ENCODE measurements at regions not wholly inside any gene's neighbourhood (a gene's known extent, or its start where the extent isn't known, plus 50 kb on each side); places are given as distances from the start of the nearest gene placed in this dataset.
"Not testable (repeated sequence)": the region's sequence is repeated elsewhere in the genome, so short reads cannot be mapped to it uniquely, and the experiment has no call there.

DNA sequence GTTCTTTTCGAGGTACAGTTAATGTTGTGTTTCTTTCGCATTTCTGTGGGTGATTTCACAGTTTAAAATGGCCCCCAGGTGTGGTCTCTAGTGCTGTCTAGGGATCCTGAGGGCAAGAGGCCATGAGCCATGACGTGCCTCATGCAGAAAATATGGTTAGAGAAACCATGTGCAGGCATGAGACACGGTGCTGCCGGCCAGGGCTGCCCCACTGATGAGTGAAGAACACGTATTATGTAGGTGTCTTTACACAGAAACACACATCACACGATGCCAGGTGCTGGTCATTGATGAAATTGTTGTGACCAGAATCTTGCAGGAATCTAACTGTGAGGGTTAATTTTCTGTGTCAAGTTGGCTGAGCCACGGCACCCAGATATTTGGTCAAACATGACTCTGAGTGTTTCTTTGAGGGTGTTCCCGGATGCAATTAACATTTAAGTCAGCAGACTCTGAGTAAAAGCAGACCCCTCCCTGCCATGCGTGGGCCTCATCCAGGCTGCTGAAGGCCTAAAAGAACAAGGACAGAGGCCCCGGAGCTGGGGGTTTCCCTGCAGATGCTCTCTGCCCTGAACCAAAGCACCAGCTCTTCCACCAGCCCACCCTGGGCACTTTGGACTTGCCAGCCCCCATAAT is 463.0 kb upstream of the MYT1L start:
- intact Hi-C loops (cut with DNase I), result no loop called here
- DNase-seq, result no peak

DNA sequence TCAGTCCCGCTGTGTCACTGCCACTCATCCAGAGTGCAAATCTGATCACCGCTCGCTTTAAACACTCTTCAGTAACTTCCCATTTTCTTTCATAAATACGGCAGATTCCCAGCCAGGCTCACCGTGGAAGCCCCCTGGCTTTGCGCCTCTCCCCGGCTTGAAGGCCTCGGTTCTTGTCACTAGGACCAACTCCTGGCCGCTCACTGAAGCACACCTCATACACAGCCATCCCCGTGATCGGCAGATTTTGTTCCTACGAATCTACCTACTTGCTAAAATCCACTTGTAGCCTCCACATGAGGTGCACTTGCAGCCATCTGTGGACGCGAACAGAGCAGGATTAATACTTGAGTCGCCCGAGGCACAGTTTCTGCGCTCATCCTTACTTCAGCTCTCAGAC is 462.4 kb upstream of the MYT1L start:
- DNase-seq, result no peak
- intact Hi-C loops (cut with DNase I), result no loop called here

DNA sequence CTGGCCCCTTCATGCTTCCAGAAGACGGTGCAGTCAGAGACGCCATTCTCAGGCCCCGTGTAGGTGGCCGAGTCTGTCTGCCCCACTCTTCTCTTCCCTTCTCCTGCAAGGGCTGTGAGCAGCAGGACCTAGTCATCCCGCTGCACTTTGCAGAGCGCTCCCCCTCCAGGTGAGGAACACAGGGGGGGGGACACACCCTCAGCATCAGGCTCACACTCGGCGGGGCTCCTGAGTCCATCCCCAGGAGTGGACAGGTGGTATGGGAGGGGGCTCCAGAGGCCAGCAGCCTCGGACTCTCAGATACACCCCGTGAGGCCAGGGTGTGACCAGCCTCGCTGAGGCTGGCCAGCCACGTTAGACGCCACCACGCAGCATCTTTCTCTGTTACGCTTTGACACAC is 460.5 kb upstream of the MYT1L start:
- intact Hi-C loops (cut with DNase I), result no loop called here

DNA sequence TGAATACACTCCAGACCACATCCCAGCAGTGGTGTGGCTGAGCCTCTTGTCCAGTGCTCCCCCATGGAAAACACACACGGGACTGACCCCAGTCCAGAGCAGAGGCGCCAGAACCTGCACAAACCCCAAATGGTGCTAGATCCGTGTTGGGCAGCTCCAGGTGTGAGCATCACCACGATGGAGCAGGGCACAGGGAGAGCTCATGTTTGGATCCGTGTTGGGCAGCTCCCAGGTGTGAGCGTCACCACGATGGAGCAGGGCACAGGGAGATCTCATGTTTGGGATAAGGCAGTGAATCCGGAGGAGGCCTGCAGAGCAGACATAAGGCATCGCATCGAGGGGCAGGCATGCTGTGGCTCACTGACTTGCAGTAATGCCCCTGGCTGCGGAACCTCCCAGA is 460.0 kb upstream of the MYT1L start:
- no peak for DNase-seq
- intact Hi-C loops (cut with DNase I), result no loop called here

More for the DNA sequence above, 460.5 kb upstream of the MYT1L start:
- DNase-seq, result no peak

DNA sequence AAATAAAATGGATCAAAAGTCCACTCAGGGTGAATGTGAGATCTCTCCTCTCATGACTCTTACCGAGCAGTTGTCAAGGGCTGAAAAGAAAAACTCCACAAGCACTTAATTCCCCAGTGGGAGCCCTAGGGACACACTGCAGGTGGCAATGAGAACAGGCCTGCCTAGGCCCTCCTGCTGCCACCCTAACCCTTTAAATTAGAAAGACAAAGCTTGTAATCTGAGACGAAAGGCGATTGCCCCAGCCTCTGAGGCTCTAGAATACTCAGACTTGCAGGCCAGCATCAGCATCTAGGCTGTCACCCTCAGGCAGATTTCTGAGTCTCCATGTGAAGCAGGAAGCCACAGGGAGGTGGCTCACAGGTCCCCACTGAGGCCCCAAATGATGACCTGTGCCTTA is 457.0 kb upstream of the MYT1L start:
- no peak for DNase-seq
- intact Hi-C loops (cut with DNase I), result no loop called here

DNA sequence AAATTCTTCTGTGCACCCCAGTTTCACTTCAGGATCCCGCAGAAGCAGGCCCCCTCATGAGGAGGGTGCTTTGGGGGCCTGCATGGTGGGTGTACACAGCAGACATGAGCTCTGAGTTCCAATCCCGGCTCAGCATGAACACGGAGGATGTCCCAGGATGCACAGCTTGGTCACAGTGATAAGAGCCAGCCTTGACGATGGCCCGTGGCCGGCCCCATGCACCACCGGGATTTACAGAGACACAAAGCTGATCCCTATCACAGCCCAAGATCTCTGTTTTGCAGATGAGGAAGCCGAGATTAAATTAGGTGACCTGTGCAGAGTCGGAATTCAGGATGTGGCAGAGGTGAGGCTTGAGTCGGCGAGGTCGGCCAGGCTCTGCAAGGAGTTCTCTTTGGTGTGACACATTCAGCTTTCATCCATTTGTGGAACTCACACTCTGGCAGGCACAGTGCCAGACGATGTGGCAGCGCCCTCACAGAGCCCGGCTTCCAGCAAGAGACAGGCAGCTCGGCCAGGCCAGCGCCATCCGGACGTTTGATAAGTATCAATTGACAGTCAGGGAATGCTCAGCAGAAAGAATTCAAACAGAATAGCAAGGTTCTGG is 456.3 kb upstream of the MYT1L start:
- intact Hi-C loops (cut with DNase I), result no loop called here
- DNase-seq, result peak in 3 of 10 donors; percentile 38 to 89 (median 86)

DNA sequence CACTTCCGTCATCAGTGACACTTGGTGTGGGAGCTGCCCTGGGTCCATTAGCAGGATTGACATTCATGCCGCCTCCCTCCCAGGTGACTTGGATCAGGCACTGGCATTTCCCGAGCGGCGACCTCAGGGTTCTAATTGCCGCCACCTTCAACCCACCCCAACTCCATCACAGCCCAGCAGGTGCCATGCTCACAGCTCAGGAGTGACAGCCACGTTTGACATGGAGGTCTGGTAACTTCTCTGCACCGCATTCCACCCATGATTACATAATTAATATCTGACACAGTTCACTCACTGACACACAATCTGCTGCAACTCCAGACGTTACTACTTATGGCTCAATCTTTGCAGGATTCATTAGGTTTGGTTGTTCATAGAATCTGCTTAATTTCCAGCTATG is 450.9 kb upstream of the MYT1L start:
- DNase-seq, result no peak
- intact Hi-C loops (cut with DNase I), result no loop called here

DNA sequence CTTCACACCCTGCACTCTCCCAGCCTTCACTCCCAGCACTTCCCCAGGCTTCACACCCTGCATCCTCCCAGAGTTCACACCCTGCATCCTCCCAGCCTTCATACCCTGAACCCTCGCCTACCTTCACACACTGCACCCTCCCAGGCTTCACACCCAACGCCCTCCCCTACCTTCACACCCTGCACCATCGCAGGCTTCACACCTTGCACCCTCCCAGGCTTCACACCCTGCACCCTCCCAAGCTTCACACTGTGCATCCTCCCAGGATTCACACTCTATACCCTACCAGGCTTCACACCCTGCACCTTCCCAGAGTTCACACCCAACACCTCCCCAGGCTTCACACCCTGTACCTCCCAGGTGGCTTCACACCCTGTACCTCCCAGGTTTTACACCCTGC is 448.7 kb upstream of the MYT1L start:
- intact Hi-C loops (cut with DNase I), result no loop called here
- DNase-seq, result no peak

DNA sequence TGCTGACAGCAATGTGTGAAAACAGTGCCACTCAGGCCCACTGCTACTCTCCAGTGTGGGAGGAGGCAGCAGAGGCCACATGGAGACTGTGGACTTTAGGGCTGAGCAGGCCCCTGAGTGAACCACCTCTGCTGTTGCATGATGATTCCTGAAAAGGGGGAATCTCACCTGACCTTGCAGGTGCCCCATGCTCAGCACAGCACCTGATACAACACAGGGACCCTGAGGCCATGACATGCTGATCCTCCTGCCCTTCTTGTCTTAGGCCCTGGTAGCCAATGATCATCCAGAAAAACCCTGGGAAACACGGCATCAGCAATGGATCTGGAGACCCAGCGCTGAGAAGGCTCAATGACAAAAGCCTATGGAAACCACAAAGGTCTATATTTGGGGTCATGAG is 446.8 kb upstream of the MYT1L start:
- no peak for DNase-seq
- intact Hi-C loops (cut with DNase I), result no loop called here

DNA sequence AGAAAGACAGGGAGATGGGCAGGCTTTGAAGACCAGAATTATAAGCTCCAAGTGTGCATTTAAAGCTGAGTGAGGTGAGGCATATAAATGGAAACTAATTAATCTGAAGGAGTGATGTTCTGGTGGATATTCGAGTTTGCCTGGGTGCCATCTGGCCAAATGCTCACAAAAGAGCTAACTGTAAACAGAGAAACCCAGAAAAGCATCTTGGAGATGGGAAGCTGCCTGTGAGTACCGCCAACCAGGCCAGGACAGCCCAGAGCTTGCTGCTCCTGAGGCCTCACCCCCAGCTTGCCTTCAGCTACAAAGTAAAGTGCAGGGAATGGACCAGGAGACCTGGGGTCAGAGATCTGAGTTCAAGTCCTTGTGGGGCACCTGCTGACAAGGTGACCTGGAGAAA is 446.1 kb upstream of the MYT1L start:
- peak in 7 of 10 donors; percentile 29 to 88 (median 52) for DNase-seq
- intact Hi-C loops (cut with DNase I), result no loop called here

DNA sequence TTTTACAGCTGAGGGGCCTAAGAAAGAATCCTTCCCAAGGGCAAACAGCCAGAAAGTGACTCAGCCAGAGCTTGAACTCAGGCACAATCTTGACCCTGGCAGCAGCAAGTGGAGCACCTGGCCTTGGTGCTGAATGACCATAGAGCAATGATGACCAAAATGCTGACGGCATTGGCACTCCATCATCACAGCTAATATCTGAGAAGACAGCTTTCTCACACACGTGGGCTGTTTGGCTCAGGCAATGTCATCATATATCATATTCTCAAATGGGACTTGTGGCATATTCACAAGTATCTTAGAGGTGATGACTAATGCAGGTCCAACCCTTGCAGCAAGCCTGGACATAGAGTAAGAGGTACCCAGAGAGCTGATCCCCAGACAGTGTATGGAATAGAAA is 443.9 kb upstream of the MYT1L start:
- intact Hi-C loops (cut with DNase I), result no loop called here
- no peak for DNase-seq

DNA sequence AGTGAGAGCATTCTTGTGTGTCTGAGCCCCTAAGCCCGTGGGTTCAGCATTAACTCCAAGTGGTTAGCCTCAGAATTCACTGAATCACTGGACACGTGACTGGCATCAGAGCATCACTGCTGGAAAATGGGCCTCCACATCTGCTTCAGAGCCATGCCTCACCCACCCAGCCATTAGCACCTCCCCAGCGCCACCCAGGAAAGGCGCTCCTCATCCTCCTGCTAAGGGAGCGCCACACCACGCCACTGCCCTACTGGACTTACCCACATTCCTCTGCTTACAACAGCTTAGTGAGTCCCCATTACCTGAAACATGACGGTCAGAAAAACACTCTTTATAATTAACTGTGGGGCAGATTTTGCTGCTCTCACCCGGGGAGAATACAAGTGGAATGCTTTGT is 442.6 kb upstream of the MYT1L start:
- peak in 1 of 10 donors; percentile 24 for DNase-seq
- intact Hi-C loops (cut with DNase I), result no loop called here

DNA sequence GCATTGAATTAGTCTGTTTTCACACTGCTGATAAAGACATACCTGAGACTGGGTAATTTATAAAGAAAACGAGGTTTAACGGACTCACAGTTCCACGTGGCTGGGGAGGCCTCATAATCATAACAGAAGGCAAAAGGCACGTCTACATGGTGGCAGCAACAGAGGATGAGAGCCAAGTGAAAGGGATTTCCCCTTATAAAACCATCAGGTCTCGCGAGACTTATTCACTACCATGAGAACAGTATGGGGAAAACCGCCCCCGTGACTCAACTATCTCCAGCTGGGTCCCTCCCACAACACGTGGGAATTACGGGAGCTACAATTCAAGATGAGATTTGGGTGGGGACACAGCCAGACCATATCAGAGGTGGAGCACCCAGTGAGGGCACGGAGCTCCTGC is 442.0 kb upstream of the MYT1L start:
- peak in 1 of 10 donors; percentile 22 for DNase-seq
- intact Hi-C loops (cut with DNase I), result not testable (repeated sequence)

DNA sequence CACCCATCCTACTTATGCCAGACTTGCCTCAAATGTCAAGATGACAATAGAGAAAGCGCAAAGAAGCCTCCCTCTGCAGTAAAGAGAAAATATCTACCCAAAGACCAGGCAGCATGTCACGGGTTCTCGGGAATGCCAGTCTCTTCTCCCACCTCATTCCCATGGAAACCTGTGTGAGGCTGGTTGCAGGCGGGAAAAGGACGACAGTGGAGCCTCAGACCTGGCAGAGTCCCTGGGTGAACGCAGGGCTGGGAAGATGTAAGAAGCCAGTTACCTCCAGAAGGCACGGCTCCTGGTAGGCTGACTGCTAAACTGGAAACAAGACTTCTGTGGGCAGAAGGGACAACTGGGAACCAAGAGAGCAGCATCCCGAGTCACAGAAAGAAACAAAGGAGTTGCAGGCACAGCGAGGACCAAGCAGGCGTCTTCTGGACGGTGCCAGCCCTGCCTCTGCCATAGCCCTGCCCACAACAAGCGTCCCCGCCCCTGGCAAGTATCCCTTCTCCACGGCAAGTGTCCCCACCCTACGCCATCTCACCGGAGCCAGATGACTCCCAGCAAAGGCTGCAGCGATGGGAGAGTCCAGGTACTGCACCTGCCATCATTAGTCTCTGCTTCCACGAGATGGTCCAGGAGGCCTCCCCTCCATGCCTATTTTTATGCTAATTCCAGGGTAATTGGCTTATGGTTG is 440.8 kb upstream of the MYT1L start:
- intact Hi-C loops (cut with DNase I), result no loop called here
- DNase-seq, result peak in 2 of 10 donors; percentile 78 to 82

DNA sequence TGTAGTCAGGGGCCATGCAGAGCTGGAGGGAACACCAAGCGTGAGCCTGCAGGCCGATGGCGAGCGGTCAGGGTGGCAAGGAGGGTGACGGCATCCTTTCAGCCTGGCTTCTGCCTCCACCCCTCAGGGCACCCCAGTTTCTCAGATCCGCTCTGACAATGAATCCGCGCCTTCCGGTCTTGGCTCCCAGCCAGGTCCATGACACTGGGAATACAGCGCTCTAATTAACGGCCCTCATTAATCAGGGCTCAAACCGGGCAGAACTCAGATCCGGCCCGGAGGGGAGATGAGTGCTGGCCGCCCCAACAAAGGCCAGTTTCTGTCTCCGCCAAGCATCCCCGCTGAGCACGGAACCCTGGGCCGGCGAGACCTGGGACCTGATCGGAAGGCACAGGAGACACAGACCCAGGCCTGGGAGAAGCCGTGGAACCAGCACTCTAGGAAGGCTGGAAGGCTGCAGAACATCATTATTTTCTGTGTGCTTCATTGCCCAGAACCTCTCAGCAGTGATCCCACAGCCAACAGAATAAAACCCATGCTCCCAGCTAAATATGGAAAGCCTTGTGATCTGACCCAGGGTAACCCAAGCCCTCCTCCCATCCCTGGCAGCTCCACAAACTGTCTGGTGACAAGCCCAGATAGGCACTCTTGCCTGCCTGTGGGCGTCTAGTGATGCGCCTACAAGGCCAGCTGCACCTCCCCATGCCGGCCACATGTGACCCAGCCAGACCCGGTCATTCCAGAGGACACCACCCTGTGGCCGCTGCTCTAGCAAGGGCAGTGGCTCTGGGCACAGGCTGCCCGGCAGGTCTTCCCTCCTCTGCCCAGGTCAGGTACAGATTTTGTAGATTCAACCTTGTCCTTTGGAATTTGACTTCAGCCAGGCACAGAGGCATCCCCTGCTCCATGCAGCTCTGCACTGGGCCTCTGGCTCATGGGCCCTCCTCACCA is 438.7 kb upstream of the MYT1L start:
- peak in 9 of 10 donors; percentile 25 to 90 (median 45) for DNase-seq
- intact Hi-C loops (cut with DNase I), result no loop called here

DNA sequence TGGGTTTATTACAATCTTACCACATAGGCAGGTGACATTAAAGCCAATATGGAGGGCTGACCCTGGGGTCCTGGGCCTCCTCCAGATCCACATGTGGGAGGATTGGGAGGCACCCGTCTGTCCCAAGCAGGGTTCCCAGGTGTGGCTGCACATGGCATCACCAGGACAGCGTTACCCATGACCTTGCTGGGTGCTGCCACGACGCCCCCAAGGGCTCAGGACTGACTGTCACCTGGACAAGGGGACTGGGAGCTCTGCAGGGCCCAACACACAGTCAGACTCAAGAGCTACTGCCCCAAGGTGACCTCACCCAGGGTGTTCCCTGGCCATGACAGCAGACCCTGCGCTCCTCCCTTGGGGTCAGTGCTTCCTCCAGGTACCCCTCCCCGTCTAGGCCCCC is 437.4 kb upstream of the MYT1L start:
- DNase-seq, result peak in 1 of 10 donors; percentile 43
- intact Hi-C loops (cut with DNase I), result no loop called here

DNA sequence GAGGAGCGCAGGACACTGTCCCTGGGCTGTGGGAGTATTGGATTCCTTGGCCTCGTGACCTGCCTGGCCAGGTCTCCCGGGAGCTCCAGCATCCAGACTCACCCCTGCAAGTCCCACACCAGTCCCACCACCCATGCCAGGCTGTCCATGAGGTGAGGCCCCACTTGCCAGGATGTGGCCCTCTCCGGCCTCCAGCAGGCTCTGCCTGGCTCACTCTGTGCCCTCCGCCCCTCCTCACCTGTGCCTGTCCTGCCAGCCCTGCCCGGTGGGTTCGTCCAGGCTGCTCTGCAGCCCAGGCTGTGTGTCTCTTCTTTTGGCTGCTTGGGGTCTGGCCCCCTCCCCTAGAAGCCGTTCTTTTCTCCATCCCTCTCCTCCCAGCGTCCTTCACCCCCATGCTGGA is 436.8 kb upstream of the MYT1L start:
- intact Hi-C loops (cut with DNase I), result no loop called here
- DNase-seq, result peak in 1 of 10 donors; percentile 63

DNA sequence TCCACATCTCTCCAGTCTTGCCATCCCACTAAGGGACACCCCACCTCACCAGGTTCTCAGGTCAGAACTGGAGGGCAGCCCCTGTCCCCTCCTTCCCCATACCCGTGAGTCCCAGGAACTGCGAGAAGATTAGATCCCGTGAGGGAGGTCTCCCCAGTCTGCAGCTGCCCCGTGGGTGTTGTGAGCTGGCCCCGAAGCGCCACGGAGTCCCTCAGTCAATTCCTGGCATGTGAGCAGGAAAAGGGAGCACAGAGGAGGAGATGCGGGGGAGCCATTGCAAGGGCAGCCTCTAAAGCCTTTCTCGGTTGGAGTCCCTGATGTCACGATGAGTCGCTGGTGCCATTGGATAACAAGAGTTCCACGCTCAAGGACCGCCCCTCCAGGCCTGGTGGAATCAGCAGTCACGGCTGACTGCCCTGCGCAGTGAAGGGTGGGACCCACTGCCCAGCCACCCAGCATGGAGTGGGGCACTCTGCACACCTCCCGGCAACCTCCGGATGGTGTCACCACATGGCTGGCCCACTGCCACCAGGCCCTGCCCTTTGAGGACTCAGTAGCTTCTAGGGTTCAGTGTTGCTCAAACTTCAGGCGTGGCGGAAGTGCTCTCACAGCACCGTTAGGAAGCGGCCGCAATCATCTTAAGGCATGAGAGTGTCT is 434.9 kb upstream of the MYT1L start:
- DNase-seq, result peak in 1 of 10 donors; percentile 79
- intact Hi-C loops (cut with DNase I), result no loop called here

DNA sequence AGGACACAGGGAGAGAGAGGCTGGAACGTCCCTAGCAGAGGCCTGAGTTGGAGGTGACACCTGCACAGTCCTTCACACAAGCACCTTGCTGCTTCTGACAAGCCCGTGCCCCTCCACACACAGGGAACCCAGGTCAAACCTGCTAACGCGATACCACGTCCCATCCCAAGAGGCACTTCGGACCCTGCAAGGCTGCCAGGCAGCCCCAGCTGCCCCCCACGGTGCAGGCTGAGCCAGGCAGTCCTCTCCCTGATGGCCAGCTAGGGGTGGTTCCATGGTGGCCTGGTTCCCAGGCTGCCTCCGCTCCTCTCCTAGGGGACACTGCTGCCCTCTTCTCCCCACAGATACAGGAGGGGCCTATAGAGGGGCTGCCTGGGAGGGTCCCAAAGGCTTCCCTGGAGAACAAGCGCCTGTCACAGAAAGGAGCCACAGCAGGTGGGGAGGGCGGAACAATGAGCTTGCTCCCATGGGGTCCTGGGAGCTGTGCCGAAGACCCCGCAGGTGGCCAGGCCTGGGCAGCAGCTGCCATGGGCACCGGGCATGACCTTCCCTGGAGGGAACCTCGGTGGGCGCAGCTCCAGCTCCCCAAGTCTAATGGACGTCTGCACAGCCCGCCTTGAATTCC is 434.2 kb upstream of the MYT1L start:
- intact Hi-C loops (cut with DNase I), result no loop called here
- no peak for DNase-seq

DNA sequence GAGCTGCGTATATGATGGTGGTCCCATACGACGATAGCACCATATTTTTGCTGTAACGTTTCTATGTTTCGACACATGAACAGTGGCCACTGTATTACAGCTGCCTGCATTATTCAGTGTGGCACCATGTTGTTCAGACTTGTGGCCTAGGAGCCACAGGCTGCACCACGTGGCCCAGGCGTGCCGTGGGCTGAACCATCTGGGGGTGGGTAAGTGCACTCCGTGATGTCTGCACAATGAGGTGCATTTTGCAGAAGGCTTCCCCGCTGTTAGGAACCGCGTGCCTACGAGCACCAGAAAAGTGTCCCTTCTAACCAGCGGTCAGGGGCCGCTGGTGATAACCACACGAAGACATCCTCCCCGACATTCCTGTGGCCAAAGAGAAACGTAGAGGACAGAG is 433.7 kb upstream of the MYT1L start:
- intact Hi-C loops (cut with DNase I), result no loop called here
- no peak for DNase-seq

Data from posterior cingulate gyrus (tissue), 11 donors.